Tibial nerve (tissue), 4 donors: ENCODE measurements at regions not wholly inside any gene's neighbourhood (a gene's known extent, or its start where the extent isn't known, plus 50 kb on each side); places are given as distances from the start of the nearest gene placed in this dataset.

Source experiments
- DNase-seq, 2 donors: peaks; one replicate each; pipeline ENCODE4 v3.0.0-alpha.2; 2019; ENCODE audit warnings: low spot score in 2 of 2
- H3K27ac ChIP-seq, 4 donors: fragments of 200-600 bp; sonication (generic) in 3 of 4; one replicate each; pipeline ENCODE4 v1.5.1; 2017 to 2019; ENCODE audit warnings: mild to moderate bottlenecking in 1 of 4
- H3K27me3 ChIP-seq, 2 donors: fragments of 200-600 bp; sonication (generic) in 1 of 2; one replicate each; pipeline versions ENCODE4 v1.5.1 to v1.6.0; 2017 to 2019
- H3K36me3 ChIP-seq, 3 donors: fragments of 200-600 bp; sonication (generic); one replicate each; pipeline ENCODE4 v1.5.1; 2018 to 2019
- H3K4me1 ChIP-seq, 4 donors: fragments of 200-600 bp; sonication (generic) in 3 of 4; one replicate each; pipeline ENCODE4 v1.5.1; 2017 to 2019
- H3K4me3 ChIP-seq, 4 donors: fragments of 200-600 bp; sonication (generic) in 3 of 4; one replicate each; pipeline ENCODE4 v1.5.1; 2017 to 2019; ENCODE audit warnings: mild to moderate bottlenecking in 1 of 4, moderate library complexity in 1 of 4
- H3K9me3 ChIP-seq, 4 donors: fragments of 200-600 bp; sonication (generic) in 3 of 4; one replicate each; pipeline ENCODE4 v1.5.1; 2017 to 2019
- EP300 ChIP-seq, 2 donors: sonication (generic); formaldehyde crosslinking; IDR thresholded peaks; one replicate each; pipeline ENCODE4 v1.6.1; 2017; ENCODE audit warnings: antibody characterized with exemption in 2 of 2, mild to moderate bottlenecking in 1 of 2
- POLR2A ChIP-seq, 2 donors: fragments of 450-650 bp; IDR thresholded peaks; one replicate each; pipeline ENCODE4 v1.6.1; 2017; ENCODE audit warnings: antibody characterized with exemption in 2 of 2, mild to moderate bottlenecking in 2 of 2, moderate library complexity in 2 of 2
- WGBS, 2 donors: methylation state at CpG; one replicate each; pipeline ENCODE4 v1.1.5; 2018; 5-methylcytosine and 5-hydroxymethylcytosine counted together
- TF ChIP-seq, protein P1 (sequence below), 5 experiments: fragments of 200-600 bp in 3 of 5; fragments of 450-650 bp in 2 of 5; sonication (generic) in 3 of 5; IDR thresholded peaks; one replicate each; pipeline ENCODE4 v1.5.1; 2016 to 2019; ENCODE audit warnings: antibody characterized with exemption in 5 of 5, mild to moderate bottlenecking in 3 of 5, moderate library complexity in 2 of 5

DNA sequence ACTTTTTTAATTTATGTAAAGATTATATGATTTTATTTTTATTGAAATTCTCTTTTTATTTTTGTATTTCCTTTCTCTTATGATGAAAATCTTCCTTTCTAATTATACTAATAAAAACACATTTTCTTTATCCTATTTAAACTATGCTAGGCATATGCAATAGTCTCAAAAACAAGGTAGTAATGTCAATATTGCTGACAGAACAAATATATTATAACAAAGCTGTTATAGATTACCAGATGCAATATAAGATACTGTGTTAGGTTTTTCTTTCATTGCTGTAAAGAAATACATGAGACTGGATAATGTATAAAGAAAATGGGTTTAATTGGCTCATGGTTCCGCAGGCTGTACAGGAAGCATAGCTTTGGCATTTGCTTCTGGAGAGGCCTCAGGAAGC, 631.2 kb upstream of the SOX11 start:
- Histone ChIP-seq H3K36me3 (no peaks in the 10 kb centered on the region), H3K27me3 (no peaks in the 10 kb centered on the region), H3K4me1 (no peaks in the 10 kb centered on the region), H3K27ac (no peak overlapping the region), H3K4me3 (no peak overlapping the region), H3K9me3 (no peaks in the 10 kb centered on the region)
- no peak for DNase-seq
- 86 to 91% methylated on average over 1 of the region's 1 CpG for WGBS, 2 donors
- no peak for TF ChIP-seq EP300 (IDR thresholded peaks at IDR 0.05)

DNA sequence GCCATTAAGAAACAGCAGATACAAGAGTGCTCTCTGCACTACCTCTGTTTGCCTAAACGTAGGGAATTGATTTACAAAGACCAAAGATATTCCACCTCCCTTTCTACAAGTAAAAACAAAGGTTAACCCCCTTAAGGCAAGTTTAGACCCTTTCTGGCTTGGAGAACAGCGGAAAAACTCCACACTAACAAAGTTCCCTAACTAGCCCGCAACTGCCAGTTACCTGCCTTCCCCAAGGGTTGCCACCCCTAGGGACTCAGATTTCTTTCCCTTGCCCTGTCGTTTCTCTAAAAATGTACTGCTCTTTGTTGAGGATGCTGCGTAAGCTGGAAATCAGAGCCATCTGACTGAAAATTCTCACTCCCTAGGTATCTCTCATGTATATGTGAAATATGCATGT, 627.5 kb upstream of the SOX11 start:
- Histone ChIP-seq H3K4me1 (no peaks in the 10 kb centered on the region), H3K9me3 (no peaks in the 10 kb centered on the region), H3K27me3 (no peaks in the 10 kb centered on the region), H3K36me3 (no peaks in the 10 kb centered on the region), H3K4me3 (no peak overlapping the region), H3K27ac (no peak overlapping the region)
- no peak for DNase-seq
- no peak for TF ChIP-seq POLR2A (IDR thresholded peaks at IDR 0.05)
- TF ChIP-seq, protein P1, sequence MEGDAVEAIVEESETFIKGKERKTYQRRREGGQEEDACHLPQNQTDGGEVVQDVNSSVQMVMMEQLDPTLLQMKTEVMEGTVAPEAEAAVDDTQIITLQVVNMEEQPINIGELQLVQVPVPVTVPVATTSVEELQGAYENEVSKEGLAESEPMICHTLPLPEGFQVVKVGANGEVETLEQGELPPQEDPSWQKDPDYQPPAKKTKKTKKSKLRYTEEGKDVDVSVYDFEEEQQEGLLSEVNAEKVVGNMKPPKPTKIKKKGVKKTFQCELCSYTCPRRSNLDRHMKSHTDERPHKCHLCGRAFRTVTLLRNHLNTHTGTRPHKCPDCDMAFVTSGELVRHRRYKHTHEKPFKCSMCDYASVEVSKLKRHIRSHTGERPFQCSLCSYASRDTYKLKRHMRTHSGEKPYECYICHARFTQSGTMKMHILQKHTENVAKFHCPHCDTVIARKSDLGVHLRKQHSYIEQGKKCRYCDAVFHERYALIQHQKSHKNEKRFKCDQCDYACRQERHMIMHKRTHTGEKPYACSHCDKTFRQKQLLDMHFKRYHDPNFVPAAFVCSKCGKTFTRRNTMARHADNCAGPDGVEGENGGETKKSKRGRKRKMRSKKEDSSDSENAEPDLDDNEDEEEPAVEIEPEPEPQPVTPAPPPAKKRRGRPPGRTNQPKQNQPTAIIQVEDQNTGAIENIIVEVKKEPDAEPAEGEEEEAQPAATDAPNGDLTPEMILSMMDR (IDR thresholded peaks at IDR 0.05) = no peak
- no peak for TF ChIP-seq EP300 (IDR thresholded peaks at IDR 0.05)
- 57 to 58% methylated on average over 5 of the region's 5 CpGs for WGBS, 2 donors

DNA sequence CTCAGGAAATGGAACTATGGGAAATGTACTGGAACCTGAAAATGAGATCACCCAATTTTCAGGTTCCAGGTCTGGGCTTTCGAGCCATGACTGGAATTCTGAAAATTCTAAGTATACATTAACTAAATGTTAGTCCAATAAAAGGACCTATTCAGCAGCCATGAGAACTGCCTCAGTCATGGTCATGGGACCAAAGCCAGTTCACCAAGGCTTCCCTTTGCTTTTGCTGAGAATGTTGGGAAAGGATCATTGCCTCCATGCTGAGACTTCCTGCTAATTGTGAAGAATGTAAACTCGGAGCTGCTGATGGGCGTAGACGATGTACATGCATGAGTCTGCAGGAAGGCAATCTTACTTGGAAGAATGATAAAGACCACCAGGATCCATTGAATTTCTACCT, 624.4 kb upstream of the SOX11 start:
- no peak for DNase-seq
- TF ChIP-seq EP300 (IDR thresholded peaks at IDR 0.05) = no peak

DNA sequence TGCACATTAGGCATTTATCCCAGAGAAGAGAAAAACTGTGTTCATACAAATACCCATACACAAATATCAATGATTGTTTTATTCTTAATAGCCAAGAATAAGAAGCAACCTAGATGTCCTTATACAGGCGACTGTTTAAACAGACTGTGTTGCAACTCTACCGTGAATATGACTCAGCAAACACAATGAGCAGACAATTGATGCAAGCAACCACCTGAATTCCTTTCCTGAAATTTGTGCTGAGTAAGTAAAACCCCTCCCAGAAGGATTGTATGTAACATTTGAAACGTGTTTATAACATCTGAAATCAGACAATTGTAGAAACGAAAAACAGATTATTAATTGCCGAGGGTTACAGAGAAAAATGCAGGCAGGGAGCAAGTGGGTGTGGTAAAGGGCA, 621.9 kb upstream of the SOX11 start:
- no peak for DNase-seq
- TF ChIP-seq POLR2A (IDR thresholded peaks at IDR 0.05) (no peak), EP300 (IDR thresholded peaks at IDR 0.05) (no peak)
- TF ChIP-seq, protein P1 (IDR thresholded peaks at IDR 0.05) = no peak
- Histone ChIP-seq H3K9me3 (no peaks in the 10 kb centered on the region), H3K27ac (no peak overlapping the region), H3K4me3 (no peak overlapping the region), H3K4me1 (no peaks in the 10 kb centered on the region), H3K36me3 (no peaks in the 10 kb centered on the region), H3K27me3 (no peaks in the 10 kb centered on the region)
- WGBS, 2 donors = 48 to 57% methylated on average over 5 of the region's 5 CpGs

More for the DNA sequence above, 624.4 kb upstream of the SOX11 start:
- H3K4me3 ChIP-seq = no peak overlapping the region
- no peaks in the 10 kb centered on the region for H3K36me3 ChIP-seq
- H3K27me3 ChIP-seq = no peaks in the 10 kb centered on the region
- H3K27ac ChIP-seq = no peak overlapping the region
- WGBS, 2 donors = 70 to 84% methylated on average over 4 of the region's 4 CpGs
- no peaks in the 10 kb centered on the region for H3K9me3 ChIP-seq
- no peaks in the 10 kb centered on the region for H3K4me1 ChIP-seq

DNA sequence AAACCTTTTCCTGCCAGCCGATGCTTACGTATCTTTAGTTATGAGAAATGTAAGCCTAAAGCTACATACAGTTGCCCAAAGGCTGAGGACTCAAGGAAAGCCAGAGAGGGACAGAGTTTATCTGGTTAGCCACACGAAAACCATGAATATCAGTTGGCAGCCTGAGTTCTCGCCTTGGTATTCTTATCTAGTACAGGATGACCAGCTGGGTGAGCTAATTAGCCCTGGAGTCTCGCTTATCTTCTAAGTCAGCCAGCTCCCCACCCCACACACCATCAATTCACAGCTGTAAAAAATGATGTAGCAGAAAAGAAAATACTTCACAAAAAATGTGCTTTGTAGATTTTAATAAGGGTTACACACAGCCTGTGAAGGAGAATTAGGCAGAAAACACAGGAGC, 617.5 kb upstream of the SOX11 start:
- no peaks in the 10 kb centered on the region for H3K27me3 ChIP-seq
- H3K27ac ChIP-seq = no peak overlapping the region
- no peak for DNase-seq
- TF ChIP-seq, protein P1 (IDR thresholded peaks at IDR 0.05) = no peak
- TF ChIP-seq POLR2A (IDR thresholded peaks at IDR 0.05) (no peak), EP300 (IDR thresholded peaks at IDR 0.05) (no peak)
- H3K9me3 ChIP-seq = no peaks in the 10 kb centered on the region
- no peak overlapping the region for H3K4me3 ChIP-seq
- H3K36me3 ChIP-seq = no peaks in the 10 kb centered on the region
- 76 to 78% methylated on average over 5 of the region's 5 CpGs for WGBS, 2 donors
- H3K4me1 ChIP-seq = no peaks in the 10 kb centered on the region

DNA sequence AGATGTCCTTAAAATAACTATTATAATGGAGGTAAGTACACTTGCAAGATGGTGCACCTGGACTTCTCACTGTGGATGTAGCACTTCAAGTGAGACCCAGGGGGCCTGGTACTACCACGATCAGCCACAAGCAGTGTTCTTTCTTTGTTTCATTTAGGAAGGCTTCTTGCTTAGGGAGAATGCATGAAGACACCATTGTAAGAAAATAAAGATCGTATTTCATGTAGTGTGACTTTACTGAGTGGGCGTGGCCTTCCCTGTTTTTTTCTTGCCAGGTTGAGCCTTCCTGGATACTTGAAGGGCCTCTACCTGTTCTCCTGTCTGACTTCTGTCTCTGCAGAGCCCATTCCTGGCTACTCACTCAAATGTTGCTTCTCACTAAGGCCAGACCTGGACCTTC, 615.6 kb upstream of the SOX11 start:
- TF ChIP-seq POLR2A (IDR thresholded peaks at IDR 0.05) = no peak
- no peak for TF ChIP-seq EP300 (IDR thresholded peaks at IDR 0.05)
- TF ChIP-seq, protein P1 (IDR thresholded peaks at IDR 0.05) = no peak
- WGBS, 2 donors = 80 to 82% methylated on average over 3 of the region's 3 CpGs
- no peaks in the 10 kb centered on the region for H3K4me1 ChIP-seq
- H3K4me3 ChIP-seq = no peak overlapping the region
- DNase-seq = no peak
- no peaks in the 10 kb centered on the region for H3K9me3 ChIP-seq
- H3K27me3 ChIP-seq = no peaks in the 10 kb centered on the region
- H3K27ac ChIP-seq = no peak overlapping the region
- H3K36me3 ChIP-seq = no peaks in the 10 kb centered on the region
